ENCODE measurements at regions not wholly inside any gene's neighbourhood (a gene's known extent, or its start where the extent isn't known, plus 50 kb on each side); places are given as distances from the start of the nearest gene placed in this dataset.
"Not testable (repeated sequence)": the region's sequence is repeated elsewhere in the genome, so short reads cannot be mapped to it uniquely, and the experiment has no call there.

- no peak for DNase-seq (ENCODE audit: low spot score)
Observed at GRCh38 chr10:29725133-29725720, 90.5 kb upstream of the SVIL start.

GRCh38 chr10:29723726-29724125 lies 89.0 kb upstream of the SVIL start:
- no peak for DNase-seq (ENCODE audit: low spot score)

- DNase-seq (ENCODE audit: low spot score), result no peak
Observed at GRCh38 chr10:29722777-29723176, 88.0 kb upstream of the SVIL start.

GRCh38 chr10:29720149-29720548 lies 85.4 kb upstream of the SVIL start:
- no peak for DNase-seq (ENCODE audit: low spot score)

- no peak for DNase-seq (ENCODE audit: low spot score)
Observed at GRCh38 chr10:29719281-29719675, 84.5 kb upstream of the SVIL start.

GRCh38 chr10:29715296-29715695 lies 80.5 kb upstream of the SVIL start:
- no peak for DNase-seq (ENCODE audit: low spot score)

- no peak for DNase-seq (ENCODE audit: low spot score)
Observed at GRCh38 chr10:29714096-29714874, 79.5 kb upstream of the SVIL start.

GRCh38 chr10:29713450-29713849 lies 78.7 kb upstream of the SVIL start:
- DNase-seq (ENCODE audit: low spot score), result no peak

GRCh38 chr10:29712108-29712507 lies 77.3 kb upstream of the SVIL start:
- no peak for DNase-seq (ENCODE audit: low spot score)

- DNase-seq (ENCODE audit: low spot score), result no peak
Observed at GRCh38 chr10:29710128-29710527, 75.4 kb upstream of the SVIL start.

GRCh38 chr10:29709484-29710002 lies 74.8 kb upstream of the SVIL start:
- no peak for DNase-seq (ENCODE audit: low spot score)

GRCh38 chr10:29703271-29703670 lies 68.5 kb upstream of the SVIL start:
- DNase-seq (ENCODE audit: low spot score), result no peak

- no peak for DNase-seq (ENCODE audit: low spot score)
Observed at GRCh38 chr10:29702273-29703164, 67.7 kb upstream of the SVIL start.

GRCh38 chr10:29701306-29701705 lies 66.5 kb upstream of the SVIL start:
- DNase-seq (ENCODE audit: low spot score), result no peak

GRCh38 chr10:29699621-29700020 lies 64.8 kb upstream of the SVIL start:
- DNase-seq (ENCODE audit: low spot score), result no peak

- no peak for DNase-seq (ENCODE audit: low spot score)
Observed at GRCh38 chr10:29698773-29699490, 64.2 kb upstream of the SVIL start.

GRCh38 chr10:29696581-29696980 lies 61.8 kb upstream of the SVIL start:
- DNase-seq (ENCODE audit: low spot score), result not testable (repeated sequence)

GRCh38 chr10:29694121-29694520 lies 59.4 kb upstream of the SVIL start:
- DNase-seq (ENCODE audit: low spot score), result no peak

GRCh38 chr10:29692121-29692539 lies 57.4 kb upstream of the SVIL start:
- no peak for DNase-seq (ENCODE audit: low spot score)

- no peak for DNase-seq (ENCODE audit: low spot score)
Observed at GRCh38 chr10:29691564-29692072, 56.8 kb upstream of the SVIL start.

- DNase-seq (ENCODE audit: low spot score), result no peak
Observed at GRCh38 chr10:29689001-29689400, 54.2 kb upstream of the SVIL start.
